Skin epidermis (tissue), 12 donors: ENCODE measurements at regions not wholly inside any gene's neighbourhood (a gene's known extent, or its start where the extent isn't known, plus 50 kb on each side); places are given as distances from the start of the nearest gene placed in this dataset.

ENCODE experiments used
- H3K27ac ChIP-seq, 21 experiments: fragments of 200-600 bp; sonication (generic) in 11 of 21; one replicate each; pipeline ENCODE4 v1.5.0; 2020; ENCODE audit warnings: mild to moderate bottlenecking in 3 of 21, inconsistent platforms in 2 of 21, moderate library complexity in 2 of 21
- H3K4me3 ChIP-seq, 7 experiments: fragments of 200-600 bp; sonication (generic) in 2 of 7; one replicate each; pipeline ENCODE4 v1.5.0; 2020; ENCODE audit warnings: inconsistent platforms in 2 of 7, mild to moderate bottlenecking in 2 of 7, moderate library complexity in 1 of 7

- no peak overlapping the region for H3K27ac ChIP-seq
Measured at GRCh38 chrX:3257471-3257870, 89.0 kb downstream of the MXRA5 start.

GRCh38 chrX:3256868-3257267, 89.6 kb downstream of the MXRA5 start:
- no peak overlapping the region for H3K4me3 ChIP-seq
- no peak overlapping the region for H3K27ac ChIP-seq

More at GRCh38 chrX:3257471-3257870, 89.0 kb downstream of the MXRA5 start:
- H3K4me3 ChIP-seq, result no peak overlapping the region

GRCh38 chrX:3252744-3253143, 93.7 kb downstream of the MXRA5 start:
- Histone ChIP-seq H3K27ac (no peak overlapping the region), H3K4me3 (no peak overlapping the region)

- H3K4me3 ChIP-seq, result no peak overlapping the region
- no peak overlapping the region for H3K27ac ChIP-seq
Measured at GRCh38 chrX:3250966-3251365, 95.5 kb downstream of the MXRA5 start.

- Histone ChIP-seq H3K27ac (no peak overlapping the region), H3K4me3 (no peak overlapping the region)
Measured at GRCh38 chrX:3244955-3245354, 101.5 kb downstream of the MXRA5 start.

GRCh38 chrX:3244203-3244743, 102.2 kb downstream of the MXRA5 start:
- Histone ChIP-seq H3K4me3 (no peak overlapping the region), H3K27ac (no peak overlapping the region)

- Histone ChIP-seq H3K4me3 (no peak overlapping the region), H3K27ac (no peak overlapping the region)
Measured at GRCh38 chrX:3232262-3232923, 114.1 kb downstream of the MXRA5 start.

GRCh38 chrX:3231766-3232165, 114.7 kb downstream of the MXRA5 start:
- Histone ChIP-seq H3K4me3 (no peak overlapping the region), H3K27ac (no peak overlapping the region)

GRCh38 chrX:3230496-3230895, 116.0 kb downstream of the MXRA5 start:
- Histone ChIP-seq H3K27ac (no peak overlapping the region), H3K4me3 (no peak overlapping the region)

GRCh38 chrX:3227526-3227925, 118.9 kb downstream of the MXRA5 start:
- no peak overlapping the region for H3K27ac ChIP-seq
- H3K4me3 ChIP-seq, result no peak overlapping the region

- H3K27ac ChIP-seq, result no peak overlapping the region
Measured at GRCh38 chrX:3226087-3226486, 120.4 kb downstream of the MXRA5 start.

GRCh38 chrX:3221643-3222042, 124.8 kb downstream of the MXRA5 start:
- Histone ChIP-seq H3K4me3 (no peak overlapping the region), H3K27ac (no peak overlapping the region)

More at GRCh38 chrX:3226087-3226486, 120.4 kb downstream of the MXRA5 start:
- no peak overlapping the region for H3K4me3 ChIP-seq

GRCh38 chrX:3219667-3220066, 126.8 kb downstream of the MXRA5 start:
- no peak overlapping the region for H3K27ac ChIP-seq
- H3K4me3 ChIP-seq, result no peak overlapping the region

- Histone ChIP-seq H3K4me3 (no peak overlapping the region), H3K27ac (no peak overlapping the region)
Measured at GRCh38 chrX:3219231-3219630, 127.2 kb downstream of the MXRA5 start.

GRCh38 chrX:3218442-3218841, 128.0 kb downstream of the MXRA5 start:
- no peak overlapping the region for H3K27ac ChIP-seq
- H3K4me3 ChIP-seq, result no peak overlapping the region

GRCh38 chrX:3216581-3217180, 129.8 kb downstream of the MXRA5 start:
- H3K4me3 ChIP-seq, result no peak overlapping the region
- no peak overlapping the region for H3K27ac ChIP-seq

GRCh38 chrX:3215249-3215648, 131.2 kb downstream of the MXRA5 start:
- no peak overlapping the region for H3K4me3 ChIP-seq

GRCh38 chrX:3206314-3206713, 140.1 kb downstream of the MXRA5 start:
- H3K27ac ChIP-seq, result no peak overlapping the region
- H3K4me3 ChIP-seq, result no peak overlapping the region

More at GRCh38 chrX:3215249-3215648, 131.2 kb downstream of the MXRA5 start:
- H3K27ac ChIP-seq, result no peak overlapping the region

- Histone ChIP-seq H3K27ac (no peak overlapping the region), H3K4me3 (no peak overlapping the region)
Measured at GRCh38 chrX:3204606-3205005, 141.8 kb downstream of the MXRA5 start.

- Histone ChIP-seq H3K27ac (no peak overlapping the region), H3K4me3 (no peak overlapping the region)
Measured at GRCh38 chrX:3195845-3196244, 150.6 kb downstream of the MXRA5 start.

- H3K4me3 ChIP-seq, result no peak overlapping the region
- H3K27ac ChIP-seq, result no peak overlapping the region
Measured at GRCh38 chrX:3192835-3193234, 151.6 kb downstream of the ARSF start.
